ENCODE measurements at regions not wholly inside any gene's neighbourhood (a gene's known extent, or its start where the extent isn't known, plus 50 kb on each side); places are given as distances from the start of the nearest gene placed in this dataset.

- peaks cover 0 to 88% (median 4%) of the 10 kb centered on the region in 4 donors for H3K27me3 ChIP-seq
- no peak for TF ChIP-seq POLR2AphosphoS5 (IDR thresholded peaks at IDR 0.05)
- TF ChIP-seq POLR2A (IDR thresholded peaks at IDR 0.05; ENCODE audit: low read depth): no peak
- TF ChIP-seq CTCF (IDR thresholded peaks at IDR 0.05): no peak
- TF ChIP-seq EP300 (IDR thresholded peaks at IDR 0.05): no peak
- intact Hi-C loops (cut with DNase I): no loop called here
- no peaks in the 10 kb centered on the region for H3K4me1 ChIP-seq
- H3K36me3 ChIP-seq: no peaks in the 10 kb centered on the region
- no peak overlapping the region for H3K4me3 ChIP-seq
- peaks cover 0 to 4% (median 3%) of the 10 kb centered on the region in 4 donors for H3K9me3 ChIP-seq
- DNase-seq (ENCODE audit: extremely low spot score): no peak
- WGBS: 49% methylated on average over 11 of the region's 31 CpGs
- H3K27ac ChIP-seq (replicated peaks in 1 of 4): no peak overlapping the region
Measured at GRCh38 chr4:3702561-3703221, 63.5 kb upstream of the ADRA2C start.

- Histone ChIP-seq H3K27me3 (peaks cover 0 to 82% (median 4%) of the 10 kb centered on the region in 4 donors), H3K4me1 (no peaks in the 10 kb centered on the region), H3K9me3 (peaks cover 0 to 11% (median 10%) of the 10 kb centered on the region in 4 donors), H3K27ac (replicated peaks in 1 of 4) (no peak overlapping the region), H3K4me3 (no peak overlapping the region), H3K36me3 (no peaks in the 10 kb centered on the region)
- TF ChIP-seq POLR2A (IDR thresholded peaks at IDR 0.05; ENCODE audit: low read depth) (no peak), EP300 (IDR thresholded peaks at IDR 0.05) (no peak), CTCF (IDR thresholded peaks at IDR 0.05) (no peak), POLR2AphosphoS5 (IDR thresholded peaks at IDR 0.05) (no peak)
- DNase-seq (ENCODE audit: extremely low spot score): no peak
- intact Hi-C loops (cut with DNase I): no loop called here
- 69% methylated on average over 16 of the region's 29 CpGs for WGBS
Measured at GRCh38 chr4:3701736-3702560, 64.2 kb upstream of the ADRA2C start.

GRCh38 chr4:3701271-3701734 is 64.9 kb upstream of the ADRA2C start:
- no CpG with 5 or more reads among the region's 12 CpGs for WGBS
- intact Hi-C loops (cut with DNase I): no loop called here
- H3K27me3 ChIP-seq: peaks cover 0 to 82% (median 4%) of the 10 kb centered on the region in 4 donors

GRCh38 chr4:3700736-3701135 is 65.4 kb upstream of the ADRA2C start:
- Histone ChIP-seq H3K4me1 (no peaks in the 10 kb centered on the region), H3K36me3 (no peaks in the 10 kb centered on the region), H3K27me3 (peaks cover 0 to 78% (median 4%) of the 10 kb centered on the region in 4 donors), H3K27ac (replicated peaks in 1 of 4) (no peak overlapping the region), H3K4me3 (no peak overlapping the region), H3K9me3 (peaks cover 0 to 22% (median 20%) of the 10 kb centered on the region in 4 donors)
- DNase-seq (ENCODE audit: extremely low spot score): no peak
- 85% methylated on average over 4 of the region's 10 CpGs for WGBS
- intact Hi-C loops (cut with DNase I): no loop called here
- no peak for TF ChIP-seq CTCF (IDR thresholded peaks at IDR 0.05)
- no peak for TF ChIP-seq POLR2A (IDR thresholded peaks at IDR 0.05; ENCODE audit: low read depth)

More at GRCh38 chr4:3701271-3701734, 64.9 kb upstream of the ADRA2C start:
- Histone ChIP-seq H3K4me3 (no peak overlapping the region), H3K4me1 (no peaks in the 10 kb centered on the region), H3K9me3 (peaks cover 0 to 18% (median 17%) of the 10 kb centered on the region in 4 donors), H3K27ac (replicated peaks in 1 of 4) (no peak overlapping the region), H3K36me3 (no peaks in the 10 kb centered on the region)
- TF ChIP-seq POLR2A (IDR thresholded peaks at IDR 0.05; ENCODE audit: low read depth) (no peak), POLR2AphosphoS5 (IDR thresholded peaks at IDR 0.05) (no peak), CTCF (IDR thresholded peaks at IDR 0.05) (no peak), EP300 (IDR thresholded peaks at IDR 0.05) (no peak)
- no peak for DNase-seq (ENCODE audit: extremely low spot score)
